HepG2 (cell line): ENCODE measurements at regions not wholly inside any gene's neighbourhood (a gene's known extent, or its start where the extent isn't known, plus 50 kb on each side); places are given as distances from the start of the nearest gene placed in this dataset.

Experiments
- ATAC-seq: fragments of 200-7000 bp; cut with Tn5 transposase; 3 replicates; pipeline ENCODE4 v1.9.1; 2020; ENCODE audit warnings: mild to moderate bottlenecking, moderate library complexity
- BruUV-seq: library from RNA; stranded (reverse); fragments of 400-500 nt; replicated peaks from 2 replicates; lab custom pipeline; 2021; lab: Mats Ljungman, UMichigan
- CTCF ChIA-PET: fragments of 300-600 bp; formaldehyde crosslinking; extraction: SDS; loops from one replicate; lab custom pipeline; 2021; ENCODE audit warnings: low total read pairs, inconsistent platforms, low intra/inter-chr PET ratio; lab: Yijun Ruan, JAX
- POLR2A ChIA-PET: fragments of 350-600 bp; sonication (Branson Sonifier 250); formaldehyde crosslinking; loops from one replicate; lab custom pipeline; 2020; ENCODE audit warnings: antibody characterized with exemption, inconsistent platforms; lab: Yijun Ruan, JAX
- DNase-seq: peaks from one replicate; pipeline ENCODE4 v3.0.0-alpha.2; 2015; ENCODE audit warnings: low spot score
- FAIRE-seq: peaks from 3 replicates; lab custom pipeline; 2011; peaks lifted over from hg19 to GRCh38; lab: Jason Lieb, UNC
- H2AFZ ChIP-seq: one replicate; pipeline ENCODE4 v1.6.1; 2011; ENCODE audit warnings: low read length, inconsistent platforms
- H3K27ac ChIP-seq: fragments of 300-600 bp; 3 replicates; pipeline ENCODE4 v1.8.0; 2011; ENCODE audit warnings: mixed run types, mild to moderate bottlenecking, mixed read lengths, low read length, inconsistent platforms; ENCODE audit not compliant: insufficient read depth; ENCODE audit errors: extremely low read length
- H3K27me3 ChIP-seq, 2 experiments: fragments of 200-600 bp in 1 of 2; 2 replicates in 1 of 2; 3 replicates in 1 of 2; pipeline versions ENCODE4 v1.6.0 to v1.8.0; 2011; ENCODE audit warnings: low read length in 2 of 2, mild to moderate bottlenecking in 2 of 2, moderate library complexity in 2 of 2, inconsistent platforms in 1 of 2; ENCODE audit not compliant: insufficient read depth in 2 of 2, control insufficient read depth in 1 of 2
- H3K36me3 ChIP-seq, 2 experiments: fragments of 200-600 bp in 1 of 2; replicated peaks in 1 of 2; 2 replicates in 1 of 2; 3 replicates in 1 of 2; pipeline versions ENCODE4 v1.5.1 to v1.8.0; 2011; ENCODE audit warnings: low read length in 2 of 2, inconsistent platforms in 1 of 2; ENCODE audit not compliant: insufficient read depth in 2 of 2, control insufficient read depth in 1 of 2
- H3K4me1 ChIP-seq: 2 replicates; pipeline ENCODE4 v1.5.1; 2012; ENCODE audit warnings: low read length, inconsistent platforms; ENCODE audit not compliant: insufficient read depth
- H3K4me2 ChIP-seq: 2 replicates; pipeline ENCODE4 v1.6.0; 2011; ENCODE audit warnings: low read depth, low read length, inconsistent platforms
- H3K4me3 ChIP-seq, 3 experiments: fragments of 200-600 bp in 1 of 3; sonication (generic), shearing (Covaris generic) in 1 of 3; replicated peaks in 1 of 3; 2 replicates each; pipeline ENCODE4 v1.5.1; 2011 to 2016; ENCODE audit warnings: low read length in 3 of 3, inconsistent platforms in 2 of 3, low read depth in 2 of 3, mild to moderate bottlenecking in 2 of 3, control low read depth in 1 of 3, mixed read lengths in 1 of 3; ENCODE audit not compliant: insufficient read depth in 1 of 3
- H3K79me2 ChIP-seq: one replicate; pipeline ENCODE4 v1.6.1; 2011; ENCODE audit warnings: low read length, inconsistent platforms; ENCODE audit not compliant: insufficient read depth
- H3K9ac ChIP-seq: 2 replicates; pipeline ENCODE4 v1.6.0; 2011; ENCODE audit warnings: mild to moderate bottlenecking, low read depth, low read length, inconsistent platforms; ENCODE audit not compliant: insufficient read depth
- H3K9me3 ChIP-seq: 2 replicates; pipeline ENCODE4 v1.5.1; 2012; ENCODE audit warnings: mild to moderate bottlenecking, low read length
- H4K20me1 ChIP-seq: 2 replicates; pipeline ENCODE4 v1.6.0; 2011; ENCODE audit warnings: inconsistent platforms, mild to moderate bottlenecking, low read length, moderate library complexity; ENCODE audit not compliant: insufficient read depth
- ARID2 ChIP-seq: sonication (generic); formaldehyde crosslinking; IDR thresholded peaks from 2 replicates; pipeline ENCODE4 v1.8.1; 2022; ENCODE audit warnings: mild to moderate bottlenecking, missing genetic modification reagents, borderline replicate concordance
- GABPB1 ChIP-seq: IDR thresholded peaks from 2 replicates; pipeline ENCODE4 v1.6.1; 2016; ENCODE audit warnings: mild to moderate bottlenecking, missing genetic modification reagents, moderate library complexity, missing compliant biosample characterization
- PRMT3 ChIP-seq: sonication (generic); formaldehyde crosslinking; IDR thresholded peaks from 2 replicates; pipeline ENCODE4 v1.8.1; 2022; ENCODE audit warnings: low read depth, mild to moderate bottlenecking, moderate library complexity, missing genetic modification reagents, borderline replicate concordance
- RFX5 ChIP-seq: IDR thresholded peaks from 2 replicates; pipeline ENCODE4 v1.6.1; 2011; ENCODE audit warnings: low read depth, low read length, improper control_type of control experiment
- SALL1 ChIP-seq: sonication (generic); formaldehyde crosslinking; IDR thresholded peaks from 2 replicates; pipeline ENCODE4 v1.8.0; 2022; ENCODE audit warnings: mild to moderate bottlenecking, missing genetic modification reagents
- SNAPC2 ChIP-seq: sonication (generic); formaldehyde crosslinking; IDR thresholded peaks from 2 replicates; pipeline ENCODE4 v1.8.1; 2022; ENCODE audit warnings: mild to moderate bottlenecking, missing genetic modification reagents
- SP5 ChIP-seq: IDR thresholded peaks from 2 replicates; pipeline ENCODE4 v1.6.1; 2016; ENCODE audit warnings: low read depth, borderline replicate concordance
- ZNF281 ChIP-seq: sonication (generic); formaldehyde crosslinking; IDR thresholded peaks from 2 replicates; pipeline ENCODE4 v1.4.0; 2020; ENCODE audit warnings: missing genetic modification reagents, borderline replicate concordance
- ZNF788 ChIP-seq: sonication (generic); formaldehyde crosslinking; IDR thresholded peaks from 2 replicates; pipeline ENCODE4 v1.5.0; 2020; ENCODE audit warnings: mild to moderate bottlenecking, missing genetic modification reagents, borderline replicate concordance
- WGBS: methylation state at CpG from one replicate; pipeline ENCODE4 v1.1.6; 2017; ENCODE audit warnings: low lambda C conversion rate; 5-methylcytosine and 5-hydroxymethylcytosine counted together
- in situ Hi-C: cut with HindIII; loops from 2 replicates; pipeline ENCODE4 v1.10.0; 2017; ENCODE audit warnings: low pct_unique_long_range_greater_than_20kb; ENCODE audit not compliant: extremely low pct_ligation_motif_present
- intact Hi-C: fragments of 100-400 bp; cut with micrococcal nuclease; formaldehyde crosslinking; loops from one replicate; pipeline ENCODE4 v1.10.0; 2022; ENCODE audit not compliant: unreplicated experiment

DNA sequence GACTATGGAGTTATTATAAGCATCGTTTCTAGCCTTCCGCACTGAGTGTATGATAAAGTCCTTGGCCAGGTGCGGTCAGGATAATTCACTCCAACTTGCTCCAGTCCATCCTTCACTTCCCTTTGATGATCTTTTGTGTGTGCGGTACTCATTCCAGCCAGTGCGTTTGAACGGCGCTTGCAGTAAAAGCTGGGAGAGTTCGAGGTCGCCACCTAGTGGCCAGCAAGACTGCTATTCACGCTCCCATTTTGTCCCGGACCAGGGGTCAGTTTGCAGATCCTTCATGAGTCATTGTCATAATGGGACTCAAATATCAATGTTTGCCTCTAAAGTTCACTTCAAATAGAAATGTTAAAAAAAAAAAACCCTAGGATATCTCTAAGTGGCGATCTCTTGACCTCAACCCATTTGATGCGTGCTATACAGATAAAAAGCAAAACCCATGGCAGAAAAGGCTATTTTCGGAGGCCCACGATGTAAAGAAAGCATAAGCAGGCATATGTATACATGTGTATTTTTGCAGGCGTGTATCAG is 417.1 kb downstream of the TMEM114 start (continued):
- TF ChIP-seq ZNF281 (peak; percentile 14; the same call in 1 of the 2 replicates), SP5 (no peak), SNAPC2 (0 out of 2 replicates have a peak, but pooled peaks have one; percentile 12), SALL1 (CRISPR knock-in tag) (peak; percentile 89), PRMT3 (CRISPR knock-in tag) (no peak), GABPB1 (CRISPR knock-in tag) (peak; percentile 29; the same call in 1 of the 2 replicates)

DNA sequence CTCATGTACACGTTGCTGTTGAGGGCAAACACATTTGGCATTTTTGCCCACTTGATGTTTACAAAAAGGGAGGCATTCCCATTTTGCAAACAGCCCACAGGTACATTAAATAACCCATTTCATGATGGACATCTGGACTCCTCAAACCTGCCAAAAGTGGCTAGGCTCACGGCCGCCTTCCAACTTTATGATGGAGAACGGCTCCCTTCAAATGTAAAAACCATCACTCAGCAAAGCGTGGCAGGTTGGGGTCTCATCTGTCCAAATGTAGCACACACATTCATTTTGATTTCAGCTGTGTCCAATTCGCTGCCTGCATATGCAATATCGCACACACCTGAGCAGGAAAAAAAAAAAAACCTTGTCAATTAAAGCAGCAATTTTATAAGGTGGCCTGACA is 417.8 kb downstream of the TMEM114 start:
- H4K20me1 ChIP-seq: no peaks in the 10 kb centered on the region
- no peak for DNase-seq
- H3K4me3 ChIP-seq: no peak overlapping the region
- FAIRE-seq: no peak
- no peak overlapping the region for H3K27ac ChIP-seq
- intact Hi-C loops: no loop called here
- H3K79me2 ChIP-seq: no peaks in the 10 kb centered on the region
- in situ Hi-C loops: no loop called here
- 0 out of 5 replicates have a peak, but pooled peaks cover 0 to 12% of the 10 kb centered on the region in 2 experiments for H3K27me3 ChIP-seq
- no peaks in the 10 kb centered on the region for H3K36me3 ChIP-seq
- H2AFZ ChIP-seq: no peak overlapping the region
- ChIA-PET CTCF (interaction anchor here (1.2 to 1.9 kb wide), 6 partner anchors 768 to 1488 kb away, joined by 3 to 13 read pairs (median 7); no protein-coding TSS in a partner anchor), POLR2A (no interaction called here)
- H3K9me3 ChIP-seq: no peaks in the 10 kb centered on the region
- H3K4me2 ChIP-seq: no peak overlapping the region
- H3K9ac ChIP-seq: no peak overlapping the region
- peaks cover 6% of the 10 kb centered on the region for H3K4me1 ChIP-seq
- whole genome bisulfite sequencing: 47% methylated on average over 7 of the region's 7 CpGs
- no peak for TF ChIP-seq RFX5
- 0 out of 2 replicates have a peak, but pooled peaks have one; percentile 35 for TF ChIP-seq ARID2 (CRISPR knock-in tag)
- 0 out of 2 replicates have a peak, but pooled peaks have one; percentile 3 for TF ChIP-seq SNAPC2
- no peak for TF ChIP-seq ZNF788 (CRISPR knock-in tag)
- no TSS peak for BruUV-seq
- ATAC-seq: no peak
